ENCODE measurements at regions not wholly inside any gene's neighbourhood (a gene's known extent, or its start where the extent isn't known, plus 50 kb on each side); places are given as distances from the start of the nearest gene placed in this dataset.
A peak's percentile ranks its signal among the peaks of the same experiment; 100 is the strongest.
"Not testable (repeated sequence)": the region's sequence is repeated elsewhere in the genome, so short reads cannot be mapped to it uniquely, and the experiment has no call there.

- no peak for DNase-seq (ENCODE audit: low read depth, low spot score)
Measured at GRCh38 chr7:65453341-65454030, 79.8 kb downstream of the ZNF92 start.

- DNase-seq (ENCODE audit: low read depth, low spot score), result no peak
Measured at GRCh38 chr7:65454469-65454868, 80.8 kb downstream of the ZNF92 start.

GRCh38 chr7:65455050-65455449 lies 81.4 kb downstream of the ZNF92 start:
- not testable (repeated sequence) for DNase-seq (ENCODE audit: low read depth, low spot score)

GRCh38 chr7:65457705-65458104 lies 84.0 kb downstream of the ZNF92 start:
- DNase-seq (ENCODE audit: low read depth, low spot score), result no peak

GRCh38 chr7:65459438-65459837 lies 85.8 kb downstream of the ZNF92 start:
- DNase-seq (ENCODE audit: low read depth, low spot score), result no peak

GRCh38 chr7:65462148-65462716 lies 88.6 kb downstream of the ZNF92 start:
- no peak for DNase-seq (ENCODE audit: low read depth, low spot score)

- no peak for DNase-seq (ENCODE audit: low read depth, low spot score)
Measured at GRCh38 chr7:65463184-65463583, 89.5 kb downstream of the ZNF92 start.

- not testable (repeated sequence) for DNase-seq (ENCODE audit: low read depth, low spot score)
Measured at GRCh38 chr7:65469919-65470558, 96.4 kb downstream of the ZNF92 start.

GRCh38 chr7:65471587-65471986 lies 97.9 kb downstream of the ZNF92 start:
- no peak for DNase-seq (ENCODE audit: low read depth, low spot score)

- DNase-seq (ENCODE audit: low read depth, low spot score), result no peak
Measured at GRCh38 chr7:65475040-65475726, 101.5 kb downstream of the ZNF92 start.

GRCh38 chr7:65475734-65476319 lies 102.2 kb downstream of the ZNF92 start:
- DNase-seq (ENCODE audit: low read depth, low spot score), result no peak

- DNase-seq (ENCODE audit: low read depth, low spot score), result no peak
Measured at GRCh38 chr7:65477326-65477725, 103.7 kb downstream of the ZNF92 start.

GRCh38 chr7:65489260-65489767 lies 115.7 kb downstream of the ZNF92 start:
- DNase-seq (ENCODE audit: low read depth, low spot score), result no peak

GRCh38 chr7:65496697-65497096 lies 123.0 kb downstream of the ZNF92 start:
- DNase-seq (ENCODE audit: low read depth, low spot score), result not testable (repeated sequence)

- no peak for DNase-seq (ENCODE audit: low read depth, low spot score)
Measured at GRCh38 chr7:65503434-65504152, 129.9 kb downstream of the ZNF92 start.

GRCh38 chr7:65504504-65505319 lies 131.1 kb downstream of the ZNF92 start:
- not testable (repeated sequence) for DNase-seq (ENCODE audit: low read depth, low spot score)

GRCh38 chr7:65505320-65505633 lies 131.6 kb downstream of the ZNF92 start:
- DNase-seq (ENCODE audit: low read depth, low spot score), result not testable (repeated sequence)

- DNase-seq (ENCODE audit: low read depth, low spot score), result not testable (repeated sequence)
Measured at GRCh38 chr7:65508581-65509367, 135.1 kb downstream of the ZNF92 start.

GRCh38 chr7:65509368-65510186 lies 135.9 kb downstream of the ZNF92 start:
- DNase-seq (ENCODE audit: low read depth, low spot score), result peak; percentile 23
